ENCODE measurements at regions not wholly inside any gene's neighbourhood (a gene's known extent, or its start where the extent isn't known, plus 50 kb on each side); places are given as distances from the start of the nearest gene placed in this dataset.

DNA sequence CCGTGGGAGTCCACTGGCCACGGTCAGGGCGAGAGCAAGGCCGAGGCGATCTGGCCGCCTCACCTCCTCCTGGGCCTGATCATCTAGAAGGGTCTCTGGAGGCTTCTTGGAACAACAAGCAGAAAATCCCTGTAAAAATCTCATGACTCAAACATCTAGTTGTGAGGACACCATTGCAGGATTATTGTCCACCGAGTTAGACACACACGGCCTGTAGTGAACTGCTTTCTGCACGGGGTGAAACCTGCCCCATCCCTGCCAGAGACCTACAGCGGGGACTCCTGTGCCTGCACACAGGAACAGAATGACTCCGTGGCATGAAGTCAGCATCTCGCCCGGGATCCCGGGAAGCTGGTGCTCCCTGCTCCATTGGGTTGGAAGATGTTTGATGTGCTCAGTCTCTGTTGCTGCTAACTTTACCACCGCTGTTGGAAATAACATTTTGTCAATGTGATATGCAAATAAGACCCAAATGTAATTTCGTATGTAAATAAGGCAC lies 267.0 kb upstream of the TCERG1L start:
- H3K27me3 ChIP-seq (ENCODE audit: control insufficient read depth, low read length), result no peaks in the 10 kb centered on the region
- H3K27ac ChIP-seq (ENCODE audit: low read depth, low read length), result no peak overlapping the region
- H4K20me1 ChIP-seq (ENCODE audit: control insufficient read depth, insufficient read depth, low read depth, low read length), result no peaks in the 10 kb centered on the region
- H3K4me2 ChIP-seq (ENCODE audit: low read length), result no peak overlapping the region
- no peaks in the 10 kb centered on the region for H3K9me3 ChIP-seq (ENCODE audit: control insufficient read depth, insufficient read depth, low read length)
- no peak for TF ChIP-seq EZH2phosphoT487 (IDR thresholded peaks at IDR 0.05; ENCODE audit: borderline replicate concordance, low read length)
- TF ChIP-seq, protein P1, sequence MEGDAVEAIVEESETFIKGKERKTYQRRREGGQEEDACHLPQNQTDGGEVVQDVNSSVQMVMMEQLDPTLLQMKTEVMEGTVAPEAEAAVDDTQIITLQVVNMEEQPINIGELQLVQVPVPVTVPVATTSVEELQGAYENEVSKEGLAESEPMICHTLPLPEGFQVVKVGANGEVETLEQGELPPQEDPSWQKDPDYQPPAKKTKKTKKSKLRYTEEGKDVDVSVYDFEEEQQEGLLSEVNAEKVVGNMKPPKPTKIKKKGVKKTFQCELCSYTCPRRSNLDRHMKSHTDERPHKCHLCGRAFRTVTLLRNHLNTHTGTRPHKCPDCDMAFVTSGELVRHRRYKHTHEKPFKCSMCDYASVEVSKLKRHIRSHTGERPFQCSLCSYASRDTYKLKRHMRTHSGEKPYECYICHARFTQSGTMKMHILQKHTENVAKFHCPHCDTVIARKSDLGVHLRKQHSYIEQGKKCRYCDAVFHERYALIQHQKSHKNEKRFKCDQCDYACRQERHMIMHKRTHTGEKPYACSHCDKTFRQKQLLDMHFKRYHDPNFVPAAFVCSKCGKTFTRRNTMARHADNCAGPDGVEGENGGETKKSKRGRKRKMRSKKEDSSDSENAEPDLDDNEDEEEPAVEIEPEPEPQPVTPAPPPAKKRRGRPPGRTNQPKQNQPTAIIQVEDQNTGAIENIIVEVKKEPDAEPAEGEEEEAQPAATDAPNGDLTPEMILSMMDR (IDR thresholded peaks at IDR 0.05; ENCODE audit: low read depth, low read length, poor library complexity, severe bottlenecking), result no peak
- H3K9me2 ChIP-seq (replicated peaks; ENCODE audit: control insufficient read depth, low read length), result no peaks in the 10 kb centered on the region
- H3K4me1 ChIP-seq (ENCODE audit: control insufficient read depth, low read length), result no peaks in the 10 kb centered on the region
- no peaks in the 10 kb centered on the region for H3F3A ChIP-seq (ENCODE audit: control insufficient read depth, insufficient read depth)
- no peak overlapping the region for H3K4me3 ChIP-seq (ENCODE audit: low read length)
- no peaks in the 10 kb centered on the region for H3K79me2 ChIP-seq (ENCODE audit: control insufficient read depth, low read length)
- no peaks in the 10 kb centered on the region for H3K36me3 ChIP-seq (ENCODE audit: control insufficient read depth, low read length)

DNA sequence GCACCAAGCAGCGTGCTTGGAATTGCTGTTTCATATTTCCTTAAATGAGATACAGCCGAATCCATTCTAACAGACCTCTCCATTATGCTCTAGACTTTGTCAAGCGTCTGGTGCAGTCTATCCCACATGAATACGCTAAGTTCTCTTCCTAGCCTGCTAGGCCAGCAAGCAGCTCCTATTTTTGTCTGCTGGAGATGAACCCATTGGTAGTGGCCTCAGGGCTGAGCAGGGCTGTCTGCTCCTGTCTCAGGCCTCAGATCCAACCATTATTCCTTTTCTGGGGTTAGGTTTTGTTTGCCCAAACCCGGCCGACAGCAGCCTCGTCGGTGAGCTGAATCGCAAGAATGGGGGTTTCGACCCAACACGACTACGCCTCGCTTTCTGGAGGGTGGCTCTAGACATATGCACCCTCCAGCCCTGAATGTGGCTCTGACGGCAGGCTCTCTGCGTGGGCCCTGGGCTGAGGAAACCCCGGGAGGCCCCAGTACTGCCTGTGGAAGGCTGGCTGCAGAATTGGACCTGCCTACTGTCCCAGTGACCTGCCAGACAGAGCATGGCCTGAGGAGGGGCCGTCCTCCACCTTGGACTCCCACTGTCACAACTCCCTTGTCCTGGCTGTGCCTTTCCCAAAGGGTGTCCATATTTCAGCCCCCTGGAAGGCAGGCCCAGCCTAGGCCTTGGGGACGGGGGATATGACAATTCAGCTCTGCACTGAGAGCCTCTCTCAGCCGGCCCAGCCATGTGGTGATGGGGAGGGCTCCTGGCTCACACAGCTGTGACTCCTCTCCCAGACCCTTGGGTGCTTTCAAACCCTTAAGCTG lies 267.9 kb upstream of the TCERG1L start:
- Histone ChIP-seq H3K79me2 (ENCODE audit: control insufficient read depth, low read length) (no peaks in the 10 kb centered on the region), H3K27ac (ENCODE audit: low read depth, low read length) (no peak overlapping the region), H3K9me3 (ENCODE audit: control insufficient read depth, insufficient read depth, low read length) (no peaks in the 10 kb centered on the region), H3K4me2 (ENCODE audit: low read length) (no peak overlapping the region), H3K9me2 (replicated peaks; ENCODE audit: control insufficient read depth, low read length) (no peaks in the 10 kb centered on the region), H4K20me1 (ENCODE audit: control insufficient read depth, insufficient read depth, low read depth, low read length) (no peaks in the 10 kb centered on the region), H3K4me3 (ENCODE audit: low read length) (no peak overlapping the region), H3K36me3 (ENCODE audit: control insufficient read depth, low read length) (no peaks in the 10 kb centered on the region), H3K4me1 (ENCODE audit: control insufficient read depth, low read length) (no peaks in the 10 kb centered on the region), H3F3A (ENCODE audit: control insufficient read depth, insufficient read depth) (no peaks in the 10 kb centered on the region), H3K27me3 (ENCODE audit: control insufficient read depth, low read length) (no peaks in the 10 kb centered on the region)
- TF ChIP-seq EZH2phosphoT487 (IDR thresholded peaks at IDR 0.05; ENCODE audit: borderline replicate concordance, low read length), result no peak
- TF ChIP-seq, protein P1 (IDR thresholded peaks at IDR 0.05; ENCODE audit: low read depth, low read length, poor library complexity, severe bottlenecking), result no peak

DNA sequence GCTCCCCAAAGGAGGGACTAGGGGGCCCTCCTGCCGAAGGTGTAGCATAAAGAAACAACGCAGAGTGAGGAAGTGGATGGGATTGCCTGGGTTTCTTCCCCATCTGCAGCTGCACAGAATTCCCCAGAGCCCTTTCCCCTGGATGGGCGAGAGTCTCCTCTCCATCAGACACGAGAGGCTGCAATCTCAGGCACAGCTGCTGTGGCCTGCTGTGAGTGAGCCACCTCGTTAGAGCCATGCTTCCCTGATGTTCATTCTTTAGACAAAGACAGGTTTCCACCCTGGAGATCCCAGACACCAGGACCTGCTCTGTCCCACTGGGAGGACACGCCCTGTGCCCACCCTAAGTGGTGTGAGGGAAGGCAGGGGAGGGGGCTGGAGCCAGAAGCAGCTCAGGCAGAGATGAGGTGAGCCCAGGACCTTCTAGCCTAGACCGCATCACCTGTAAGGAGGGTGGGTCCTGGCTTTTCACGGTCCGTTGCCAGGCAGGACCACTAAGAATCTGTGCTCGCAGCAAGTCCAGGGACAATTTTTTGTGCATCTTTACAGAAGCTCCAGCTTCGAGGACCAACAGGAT lies 268.6 kb upstream of the TCERG1L start:
- TF ChIP-seq, protein P1 (IDR thresholded peaks at IDR 0.05; ENCODE audit: low read depth, low read length, poor library complexity, severe bottlenecking), result no peak
- no peak for TF ChIP-seq EZH2phosphoT487 (IDR thresholded peaks at IDR 0.05; ENCODE audit: borderline replicate concordance, low read length)

More for the DNA sequence above, 268.6 kb upstream of the TCERG1L start:
- H3K4me1 ChIP-seq (ENCODE audit: control insufficient read depth, low read length), result no peaks in the 10 kb centered on the region
- no peak overlapping the region for H3K27ac ChIP-seq (ENCODE audit: low read depth, low read length)
- no peak overlapping the region for H3K4me2 ChIP-seq (ENCODE audit: low read length)
- H3K9me2 ChIP-seq (replicated peaks; ENCODE audit: control insufficient read depth, low read length), result no peaks in the 10 kb centered on the region
- H3K27me3 ChIP-seq (ENCODE audit: control insufficient read depth, low read length), result no peaks in the 10 kb centered on the region
- no peaks in the 10 kb centered on the region for H3K79me2 ChIP-seq (ENCODE audit: control insufficient read depth, low read length)
- H3K9me3 ChIP-seq (ENCODE audit: control insufficient read depth, insufficient read depth, low read length), result no peaks in the 10 kb centered on the region
- no peaks in the 10 kb centered on the region for H3F3A ChIP-seq (ENCODE audit: control insufficient read depth, insufficient read depth)
- H4K20me1 ChIP-seq (ENCODE audit: control insufficient read depth, insufficient read depth, low read depth, low read length), result no peaks in the 10 kb centered on the region
- H3K36me3 ChIP-seq (ENCODE audit: control insufficient read depth, low read length), result no peaks in the 10 kb centered on the region
- H3K4me3 ChIP-seq (ENCODE audit: low read length), result no peak overlapping the region

All from DOHH2 (cell line).